SU-DHL-6 (cell line): ENCODE measurements at regions not wholly inside any gene's neighbourhood (a gene's known extent, or its start where the extent isn't known, plus 50 kb on each side); places are given as distances from the start of the nearest gene placed in this dataset.

Experiments used
- CTCF ChIP-seq: fragments of 200-600 bp; sonication (generic); IDR thresholded peaks from one replicate; pipeline ENCODE4 v1.5.1; 2017; ENCODE audit warnings: antibody characterized with exemption, mild to moderate bottlenecking, low read length, moderate library complexity; ENCODE audit not compliant: insufficient read depth, poor library complexity, severe bottlenecking
- EZH2phosphoT487 ChIP-seq: fragments of 200-600 bp; sonication (generic), shearing (Covaris generic); conservative IDR thresholded peaks from 2 replicates; pipeline ENCODE4 v1.6.1; 2018; ENCODE audit warnings: mild to moderate bottlenecking, antibody characterized with exemption, low read length, moderate library complexity, mixed read lengths

- no peak for TF ChIP-seq CTCF
- TF ChIP-seq EZH2phosphoT487, result no peak
Observed at GRCh38 chr5:5700549-5700948, 278.1 kb downstream of the ICE1 start.
